Hepatocyte (in vitro differentiated cells): ENCODE measurements at regions not wholly inside any gene's neighbourhood (a gene's known extent, or its start where the extent isn't known, plus 50 kb on each side); places are given as distances from the start of the nearest gene placed in this dataset.

Experiments used
- CTCF ChIP-seq: fragments of 200-600 bp; sonication (generic); IDR thresholded peaks from 2 replicates; pipeline ENCODE4 v1.5.1; 2016; ENCODE audit warnings: antibody characterized with exemption, mild to moderate bottlenecking; ENCODE audit not compliant: poor library complexity
- EZH2 ChIP-seq: fragments of 200-600 bp; sonication (generic); IDR thresholded peaks from 2 replicates; pipeline ENCODE4 v1.6.1; 2016; ENCODE audit warnings: antibody characterized with exemption, mild to moderate bottlenecking, borderline replicate concordance
- EZH2phosphoT487 ChIP-seq: fragments of 200-600 bp; sonication (generic); IDR thresholded peaks from one replicate; pipeline ENCODE4 v1.6.1; 2018; ENCODE audit warnings: antibody characterized with exemption, mild to moderate bottlenecking, low read depth, moderate library complexity; ENCODE audit not compliant: unreplicated experiment, severe bottlenecking

- no peak for TF ChIP-seq CTCF
- no peak for TF ChIP-seq EZH2
- TF ChIP-seq EZH2phosphoT487 = no peak
Measured at GRCh38 chr5:91906494-91906893, 523.4 kb upstream of the ARRDC3 start.
